PC-9 (cell line): ENCODE measurements at regions not wholly inside any gene's neighbourhood (a gene's known extent, or its start where the extent isn't known, plus 50 kb on each side); places are given as distances from the start of the nearest gene placed in this dataset.

Experiments used
- BruUV-seq: library from RNA; stranded (reverse); fragments of 400-500 nt; replicated peaks from 2 replicates; lab custom pipeline; 2021; lab: Mats Ljungman, UMichigan
- CTCF ChIA-PET: fragments of 300-600 bp; sonication (Branson Sonifier 250); formaldehyde crosslinking; loops from one replicate; lab custom pipeline; 2022; ENCODE audit warnings: antibody characterized with exemption; lab: Charles Lee
- POLR2A ChIA-PET: fragments of 300-600 bp; sonication (Branson Sonifier 250); formaldehyde crosslinking; loops from one replicate; lab custom pipeline; 2022; ENCODE audit warnings: antibody characterized with exemption; ENCODE audit not compliant: unreplicated experiment; lab: Charles Lee
- DNase-seq, 2 experiments: peaks; one replicate each; pipeline versions ENCODE4 v3.0.0 to v3.0.0-alpha.2; 2015 to 2022; ENCODE audit warnings: mixed read lengths in 1 of 2
- H2AFZ ChIP-seq: fragments of 200-600 bp; sonication (generic); 2 replicates; pipeline ENCODE4 v1.8.1; 2017; ENCODE audit warnings: antibody characterized with exemption
- H3F3A ChIP-seq: fragments of 200-600 bp; sonication (generic); 2 replicates; pipeline ENCODE4 v1.8.1; 2017; ENCODE audit warnings: antibody characterized with exemption, mild to moderate bottlenecking, low read depth; ENCODE audit not compliant: insufficient read depth
- H3K27ac ChIP-seq: fragments of 200-600 bp; sonication (generic); 2 replicates; pipeline ENCODE4 v1.6.1; 2016; ENCODE audit warnings: mixed run types
- H3K27me3 ChIP-seq: fragments of 200-600 bp; sonication (generic); 2 replicates; pipeline ENCODE4 v1.6.1; 2016; ENCODE audit warnings: low read depth, mixed run types; ENCODE audit not compliant: insufficient read depth
- H3K36me3 ChIP-seq: fragments of 200-600 bp; sonication (generic); 2 replicates; pipeline ENCODE4 v1.6.1; 2016; ENCODE audit warnings: low read depth, mixed run types
- H3K4me1 ChIP-seq: fragments of 200-600 bp; sonication (generic); replicated peaks from 2 replicates; pipeline ENCODE4 v1.6.1; 2016; ENCODE audit warnings: mixed run types; ENCODE audit not compliant: insufficient read depth
- H3K4me2 ChIP-seq: fragments of 200-600 bp; sonication (generic); 2 replicates; pipeline ENCODE4 v1.6.1; 2017; ENCODE audit warnings: mixed run types
- H3K4me3 ChIP-seq: fragments of 200-600 bp; sonication (generic); 2 replicates; pipeline ENCODE4 v1.6.1; 2016; ENCODE audit warnings: mixed run types
- H3K79me2 ChIP-seq: fragments of 200-600 bp; sonication (generic); 2 replicates; pipeline ENCODE4 v1.6.1; 2017; ENCODE audit warnings: low read depth, mixed run types
- H3K9me2 ChIP-seq: fragments of 200-600 bp; sonication (generic); 2 replicates; pipeline ENCODE4 v1.8.1; 2017; ENCODE audit warnings: mild to moderate bottlenecking; ENCODE audit not compliant: insufficient read depth
- H3K9me3 ChIP-seq: fragments of 200-600 bp; sonication (generic); 2 replicates; pipeline ENCODE4 v1.8.1; 2016; ENCODE audit warnings: low read depth; ENCODE audit not compliant: insufficient read depth
- H4K20me1 ChIP-seq: fragments of 200-600 bp; sonication (generic); 2 replicates; pipeline ENCODE4 v1.8.1; 2017; ENCODE audit not compliant: insufficient read depth
- EZH2 ChIP-seq: fragments of 200-600 bp; sonication (generic); IDR thresholded peaks from 2 replicates; pipeline ENCODE4 v1.8.0; 2017; ENCODE audit warnings: antibody characterized with exemption, low read depth
- intact Hi-C: fragments of 100-400 bp; cut with micrococcal nuclease; formaldehyde crosslinking; loops from one replicate; pipeline ENCODE4 v1.10.0; 2022; ENCODE audit not compliant: unreplicated experiment
- TF ChIP-seq, protein P1 (sequence below): fragments of 200-600 bp; sonication (generic); conservative IDR thresholded peaks from 2 replicates; pipeline ENCODE4 v1.6.1; 2017; ENCODE audit warnings: mixed run types, antibody characterized with exemption, mild to moderate bottlenecking, moderate library complexity

DNA sequence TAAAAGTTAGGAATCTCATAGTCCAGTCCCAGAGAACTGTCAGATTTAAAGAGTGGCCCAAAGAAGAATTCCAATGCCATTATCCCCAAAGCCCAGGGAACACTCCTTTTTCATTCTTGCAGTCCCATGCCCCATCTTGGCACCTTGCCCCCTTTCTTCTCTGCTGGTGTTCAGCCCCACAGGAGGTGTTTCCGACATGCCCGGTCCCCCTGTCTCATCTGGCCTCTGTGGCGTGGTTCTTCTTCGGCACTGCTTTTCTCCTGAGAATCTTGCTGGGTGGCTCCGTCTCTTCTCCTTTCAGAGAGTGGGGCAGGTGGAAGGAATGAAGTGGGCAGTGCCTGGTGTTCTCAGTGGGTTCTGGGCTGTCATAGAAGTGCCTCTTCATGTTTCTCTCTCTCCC lies 64.7 kb downstream of the VCPKMT start:
- H3K27me3 ChIP-seq, result no peaks in the 10 kb centered on the region
- H3K4me2 ChIP-seq, result no peak overlapping the region
- H4K20me1 ChIP-seq, result no peaks in the 10 kb centered on the region
- no peak overlapping the region for H3K4me3 ChIP-seq
- H3F3A ChIP-seq, result peaks cover 13% of the 10 kb centered on the region; the same call in 1 of the 2 replicates
- no peak overlapping the region for H2AFZ ChIP-seq
- no peak overlapping the region for H3K27ac ChIP-seq
- H3K79me2 ChIP-seq, result no peaks in the 10 kb centered on the region
- CTCF ChIA-PET, result no interaction called here
- no peak for DNase-seq
- TF ChIP-seq, protein P1, sequence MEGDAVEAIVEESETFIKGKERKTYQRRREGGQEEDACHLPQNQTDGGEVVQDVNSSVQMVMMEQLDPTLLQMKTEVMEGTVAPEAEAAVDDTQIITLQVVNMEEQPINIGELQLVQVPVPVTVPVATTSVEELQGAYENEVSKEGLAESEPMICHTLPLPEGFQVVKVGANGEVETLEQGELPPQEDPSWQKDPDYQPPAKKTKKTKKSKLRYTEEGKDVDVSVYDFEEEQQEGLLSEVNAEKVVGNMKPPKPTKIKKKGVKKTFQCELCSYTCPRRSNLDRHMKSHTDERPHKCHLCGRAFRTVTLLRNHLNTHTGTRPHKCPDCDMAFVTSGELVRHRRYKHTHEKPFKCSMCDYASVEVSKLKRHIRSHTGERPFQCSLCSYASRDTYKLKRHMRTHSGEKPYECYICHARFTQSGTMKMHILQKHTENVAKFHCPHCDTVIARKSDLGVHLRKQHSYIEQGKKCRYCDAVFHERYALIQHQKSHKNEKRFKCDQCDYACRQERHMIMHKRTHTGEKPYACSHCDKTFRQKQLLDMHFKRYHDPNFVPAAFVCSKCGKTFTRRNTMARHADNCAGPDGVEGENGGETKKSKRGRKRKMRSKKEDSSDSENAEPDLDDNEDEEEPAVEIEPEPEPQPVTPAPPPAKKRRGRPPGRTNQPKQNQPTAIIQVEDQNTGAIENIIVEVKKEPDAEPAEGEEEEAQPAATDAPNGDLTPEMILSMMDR, result no peak
- TF ChIP-seq EZH2, result no peak
- intact Hi-C loops, result no loop called here
- H3K4me1 ChIP-seq, result peaks cover 18% of the 10 kb centered on the region
- POLR2A ChIA-PET, result no interaction called here
- H3K9me3 ChIP-seq, result no peaks in the 10 kb centered on the region
- H3K36me3 ChIP-seq, result no peaks in the 10 kb centered on the region
- BruUV-seq, result no TSS peak
- H3K9me2 ChIP-seq, result no peaks in the 10 kb centered on the region

DNA sequence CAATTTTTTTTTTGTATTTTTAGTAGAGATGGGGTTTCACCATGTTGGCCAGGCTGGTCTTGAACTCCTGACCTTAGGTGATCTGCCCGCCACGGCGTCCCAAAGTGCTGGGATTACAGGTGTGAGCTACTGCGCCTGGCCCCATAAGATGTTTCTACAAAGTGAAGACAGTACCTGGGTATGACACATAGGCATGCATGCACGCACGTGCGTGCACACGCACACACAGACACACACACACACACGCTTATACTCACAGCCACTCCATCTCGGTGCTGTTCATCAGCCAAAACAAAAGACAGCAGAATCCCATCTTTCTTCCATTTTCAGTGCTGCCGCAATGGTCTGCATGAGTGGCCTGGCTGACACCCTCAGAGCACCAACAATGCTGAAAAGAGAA lies 63.9 kb downstream of the VCPKMT start:
- H3K9me3 ChIP-seq, result no peaks in the 10 kb centered on the region
- H3K4me2 ChIP-seq, result no peak overlapping the region
- H3K9me2 ChIP-seq, result no peaks in the 10 kb centered on the region
- peaks cover 4% of the 10 kb centered on the region; the same call in 1 of the 2 replicates for H3F3A ChIP-seq
- H4K20me1 ChIP-seq, result no peaks in the 10 kb centered on the region
- no peak overlapping the region for H3K27ac ChIP-seq
- H3K4me1 ChIP-seq, result peaks cover 10% of the 10 kb centered on the region
- no peak for DNase-seq
- no peak overlapping the region for H2AFZ ChIP-seq
- no peak for TF ChIP-seq EZH2
- H3K27me3 ChIP-seq, result no peaks in the 10 kb centered on the region
- no peaks in the 10 kb centered on the region for H3K79me2 ChIP-seq
- H3K36me3 ChIP-seq, result no peaks in the 10 kb centered on the region
- intact Hi-C loops, result no loop called here
- BruUV-seq, result no TSS peak
- ChIA-PET POLR2A (no interaction called here), CTCF (no interaction called here)
- H3K4me3 ChIP-seq, result no peak overlapping the region

DNA sequence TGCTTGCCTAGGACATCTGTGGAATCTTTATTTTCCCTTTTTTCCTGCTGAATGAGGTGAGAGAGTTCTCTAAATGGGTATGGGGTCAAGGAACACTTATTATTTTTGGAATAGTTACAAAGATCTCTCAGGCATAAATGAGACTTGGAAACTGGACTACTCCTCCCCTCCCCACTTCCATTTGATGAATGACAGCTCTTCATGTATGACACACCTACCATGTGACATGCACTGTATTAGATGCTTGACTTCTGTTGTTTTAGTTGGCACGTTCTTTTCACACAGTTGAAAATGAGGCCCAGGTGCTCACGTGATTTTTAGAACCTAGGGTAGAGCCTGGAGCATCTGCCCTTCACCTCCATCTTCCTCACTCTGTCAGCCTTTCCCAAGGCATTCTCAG lies 62.4 kb downstream of the VCPKMT start:
- Histone ChIP-seq H3K79me2 (no peaks in the 10 kb centered on the region), H3K4me2 (no peak overlapping the region), H3K4me1 (no peaks in the 10 kb centered on the region), H3K9me2 (no peaks in the 10 kb centered on the region), H3K27me3 (no peaks in the 10 kb centered on the region), H3K9me3 (no peaks in the 10 kb centered on the region), H3K36me3 (no peaks in the 10 kb centered on the region), H3K4me3 (no peak overlapping the region), H4K20me1 (no peaks in the 10 kb centered on the region), H3F3A (no peaks in the 10 kb centered on the region), H3K27ac (no peak overlapping the region), H2AFZ (no peak overlapping the region)
- no TSS peak for BruUV-seq
- POLR2A ChIA-PET, result no interaction called here
- no peak for TF ChIP-seq EZH2
- TF ChIP-seq, protein P1, result no peak
- CTCF ChIA-PET, result interaction anchor here (0.6 kb wide), 1 partner anchor 807 kb away, joined by 3 read pairs; no protein-coding TSS in a partner anchor
- DNase-seq, result no peak
- intact Hi-C loops, result no loop called here
